Stimulated activated CD8-positive, alpha-beta memory T cell treated with anti-CD3 and anti-CD28 coated beads, Interleukin-15, amount 100 ng/mL, for 24 hours (primary cell): ENCODE measurements at regions not wholly inside any gene's neighbourhood (a gene's known extent, or its start where the extent isn't known, plus 50 kb on each side); places are given as distances from the start of the nearest gene placed in this dataset.
"Not testable (repeated sequence)": the region's sequence is repeated elsewhere in the genome, so short reads cannot be mapped to it uniquely, and the experiment has no call there.

Experiments used
- DNase-seq: peaks from one replicate; pipeline ENCODE4 v3.0.0-alpha.2; 2020; ENCODE audit warnings: low read depth

GRCh38 chr17:14547556-14547955 is 246.7 kb downstream of the HS3ST3B1 start:
- no peak for DNase-seq

DNA sequence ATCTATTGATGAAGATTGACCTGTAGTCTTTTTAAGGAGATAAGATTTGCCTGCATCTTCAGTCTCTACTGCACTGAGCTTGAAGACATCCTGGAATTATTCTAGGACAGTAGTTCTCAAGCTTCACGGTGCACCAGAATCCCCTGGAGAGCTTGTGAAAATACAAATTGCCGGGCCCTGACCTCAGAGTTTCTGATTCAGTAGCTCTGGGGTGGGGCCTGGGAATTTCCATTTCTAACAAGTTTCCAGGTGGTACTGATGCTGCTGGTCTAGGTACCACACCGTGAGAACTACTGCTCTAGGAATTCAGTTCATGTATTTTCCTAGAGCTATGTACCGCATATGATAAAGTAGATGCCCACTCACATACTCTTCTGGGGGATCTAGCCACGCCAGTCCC is 246.1 kb downstream of the HS3ST3B1 start:
- no peak for DNase-seq

- no peak for DNase-seq
These were observed 244.4 kb downstream of the HS3ST3B1 start for GRCh38 chr17:14545156-14545906.

DNA sequence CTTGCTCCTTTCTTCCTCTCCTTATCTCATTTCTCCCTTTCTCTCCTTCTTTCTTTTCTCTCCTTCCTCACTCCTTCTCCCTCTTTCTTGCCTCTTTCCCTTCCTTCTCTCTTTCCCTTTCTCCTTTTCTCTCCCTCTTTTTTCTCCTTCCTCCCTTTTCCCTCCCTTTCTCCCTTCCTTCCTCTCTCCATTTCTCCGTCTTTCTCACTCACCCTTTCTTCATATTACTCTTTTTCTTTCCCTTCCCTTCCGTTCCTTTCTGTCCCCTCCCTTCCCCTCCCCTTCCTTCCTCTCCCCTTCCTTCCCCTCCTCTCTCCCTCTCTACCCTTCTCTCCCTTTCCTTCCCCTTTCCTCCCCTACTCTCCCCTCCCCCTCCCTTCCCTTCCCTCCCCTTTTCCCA is 240.8 kb downstream of the HS3ST3B1 start:
- no peak for DNase-seq

DNA sequence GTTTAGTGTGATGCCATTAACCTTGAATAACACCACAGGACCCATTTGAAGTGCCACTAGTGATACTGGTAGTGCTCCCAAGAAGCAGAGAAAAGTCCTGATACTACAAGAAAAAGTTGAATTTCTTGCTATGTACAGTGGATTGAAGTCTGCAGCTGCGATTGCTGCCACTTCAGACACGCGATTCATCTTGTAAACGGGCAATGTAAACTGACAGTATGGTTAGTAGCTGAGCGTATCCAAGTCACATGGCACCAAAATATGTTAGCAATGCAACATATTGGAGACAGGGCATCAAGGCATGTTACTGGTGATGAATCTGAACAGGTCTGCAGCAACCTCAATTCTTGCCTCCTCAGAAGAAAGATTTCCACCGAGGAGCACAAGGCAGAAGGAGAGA is 238.9 kb downstream of the HS3ST3B1 start:
- no peak for DNase-seq

- not testable (repeated sequence) for DNase-seq
These were observed 231.4 kb downstream of the HS3ST3B1 start for GRCh38 chr17:14532242-14532641.

DNA sequence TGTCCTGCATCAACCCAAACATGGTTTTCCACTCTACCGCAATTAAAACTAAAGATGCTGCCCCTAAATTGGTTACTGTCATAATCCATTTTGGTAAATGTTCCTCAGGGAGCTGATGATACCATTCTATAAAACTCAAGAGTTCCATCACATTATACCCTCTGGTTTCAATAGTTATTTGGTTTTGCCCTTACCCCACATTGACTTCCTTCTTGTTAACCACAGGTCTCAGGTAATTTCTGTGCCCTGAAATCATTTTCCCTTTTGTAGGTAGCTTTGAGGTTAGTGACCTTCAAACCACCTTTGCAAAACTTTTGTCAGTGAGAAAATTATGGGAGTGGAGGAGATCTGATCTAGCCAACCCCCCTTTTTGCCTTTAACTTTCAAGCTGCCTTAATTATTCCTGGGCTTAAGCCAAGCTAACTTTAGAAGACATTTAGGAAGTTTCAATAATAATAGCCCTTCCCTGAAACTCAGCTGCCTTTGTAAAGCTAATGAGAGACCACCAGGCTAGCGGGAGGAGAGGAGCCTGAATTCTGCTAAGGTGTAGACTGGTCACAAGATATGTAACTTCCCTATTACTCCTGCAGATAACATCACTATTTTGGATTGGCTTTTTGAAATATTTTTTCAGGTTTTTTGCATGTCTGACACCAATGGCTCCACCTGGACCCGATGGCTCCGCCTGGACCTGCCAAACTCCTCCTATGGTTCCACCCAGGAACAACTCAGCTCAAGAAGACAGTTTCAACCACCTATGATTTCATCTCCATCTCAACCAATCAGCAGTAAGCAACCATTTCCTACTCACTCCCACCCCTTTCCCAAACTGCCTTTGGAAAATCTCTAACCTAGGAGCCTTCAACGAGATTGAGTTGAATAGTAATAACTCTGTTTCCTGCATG is 224.9 kb downstream of the HS3ST3B1 start:
- no peak for DNase-seq

DNA sequence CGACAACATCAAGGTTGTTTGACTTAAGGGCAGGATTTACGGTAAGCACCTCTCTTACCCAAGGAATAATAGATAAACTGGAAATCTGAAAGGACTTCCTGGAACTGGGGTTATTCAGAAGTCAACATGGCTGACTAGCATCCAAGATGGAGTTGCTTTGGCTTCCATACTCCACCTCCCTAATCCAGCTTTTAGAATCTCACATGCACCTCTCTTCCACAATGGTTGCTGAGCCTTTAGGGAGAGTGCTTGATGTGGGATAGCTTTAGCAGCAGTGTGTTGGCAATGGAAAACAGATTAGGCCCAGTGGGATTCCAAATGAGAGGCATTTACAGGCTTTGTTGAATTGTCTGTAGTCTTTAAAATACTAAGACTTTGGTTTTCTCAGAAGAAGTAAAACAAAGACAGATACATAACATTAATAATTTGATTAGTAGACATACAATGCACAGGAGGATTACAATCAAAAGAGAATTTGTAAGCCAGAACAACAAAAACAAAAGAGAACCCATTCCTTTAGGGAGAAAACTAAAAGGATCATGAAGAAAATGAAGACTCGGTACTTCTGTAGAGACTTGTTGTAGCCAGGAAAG is 222.0 kb downstream of the HS3ST3B1 start:
- no peak for DNase-seq

GRCh38 chr17:14518919-14519318 is 218.0 kb downstream of the HS3ST3B1 start:
- DNase-seq: not testable (repeated sequence)

DNA sequence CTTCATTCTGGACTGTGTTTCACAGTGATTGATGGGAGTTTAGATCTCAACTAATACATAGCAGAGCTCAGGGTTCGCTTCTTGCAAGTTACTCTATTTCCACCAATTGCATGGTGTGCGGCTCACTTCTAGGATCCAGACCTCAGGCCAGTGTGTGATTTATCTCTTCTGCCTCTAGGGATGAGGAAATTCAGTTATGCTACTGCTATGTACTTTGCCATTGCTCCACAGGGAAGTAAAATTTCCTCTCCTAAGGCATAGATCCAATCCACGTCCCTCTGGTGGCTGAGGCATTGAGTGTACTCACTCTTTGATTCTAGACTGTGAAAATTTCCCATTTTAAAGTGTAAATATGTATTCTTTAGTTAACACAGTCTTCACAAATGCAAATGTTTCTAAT is 214.1 kb downstream of the HS3ST3B1 start:
- DNase-seq: no peak

GRCh38 chr17:14513835-14514234 is 213.0 kb downstream of the HS3ST3B1 start:
- no peak for DNase-seq

DNA sequence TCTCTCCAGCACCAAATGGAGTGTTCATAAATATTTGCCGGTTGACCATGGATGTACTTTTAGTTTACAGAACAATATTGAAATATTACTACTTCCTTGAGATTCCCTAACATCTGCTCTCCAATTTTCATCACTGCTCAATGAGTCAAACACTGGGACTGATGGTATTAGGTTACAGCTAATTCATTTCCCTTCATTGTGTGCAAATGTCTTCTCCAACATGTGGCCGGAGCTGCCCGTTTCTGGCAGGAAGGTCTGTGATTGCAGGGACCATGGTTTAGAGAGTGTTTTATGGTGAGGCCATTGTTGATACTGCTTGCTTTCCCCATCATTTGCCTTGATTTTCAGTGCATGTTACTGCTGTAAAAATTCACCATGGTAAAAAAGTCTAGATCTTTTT is 209.3 kb downstream of the HS3ST3B1 start:
- no peak for DNase-seq

DNA sequence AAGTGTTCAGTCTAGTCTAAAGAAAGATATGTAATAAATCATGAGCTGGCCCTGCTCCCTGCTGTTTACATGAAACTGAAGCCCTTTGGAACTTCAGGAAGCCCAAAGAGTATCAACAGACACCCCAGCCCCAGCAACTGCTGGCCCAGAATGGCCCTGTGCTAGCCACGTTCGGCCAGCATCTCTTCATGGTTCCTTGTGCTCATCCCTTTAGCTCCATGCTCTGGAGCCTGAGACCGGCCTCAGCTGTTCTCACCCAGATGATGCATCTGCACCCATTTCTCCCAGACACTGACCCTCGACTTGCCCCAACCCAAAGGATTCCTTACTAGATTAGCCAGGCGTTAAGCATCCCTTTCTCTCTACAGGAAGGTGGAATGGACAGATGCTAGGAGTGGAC is 207.3 kb downstream of the HS3ST3B1 start:
- DNase-seq: no peak

GRCh38 chr17:14506364-14506763 is 205.5 kb downstream of the HS3ST3B1 start:
- DNase-seq: no peak

DNA sequence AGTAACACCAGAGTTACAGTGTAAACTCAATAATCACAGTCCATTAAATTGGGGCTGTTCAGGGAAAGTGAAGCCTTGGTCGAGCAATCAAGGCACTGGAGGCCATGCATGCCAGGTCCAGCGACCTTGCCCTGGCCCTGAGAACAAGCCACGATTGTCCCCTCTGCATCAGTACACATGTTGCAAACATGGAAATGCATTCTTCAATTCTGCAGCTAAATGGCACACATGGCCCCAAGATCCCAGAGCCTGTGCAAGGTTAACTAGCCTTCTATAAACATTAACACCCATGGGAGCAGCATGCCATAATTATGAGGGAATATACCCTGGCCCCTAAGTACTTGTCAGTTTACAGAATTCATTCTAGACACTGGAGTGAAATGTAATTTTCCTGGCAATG is 204.7 kb downstream of the HS3ST3B1 start:
- no peak for DNase-seq

- DNase-seq: no peak
These were observed 199.1 kb downstream of the HS3ST3B1 start for GRCh38 chr17:14499976-14500375.

DNA sequence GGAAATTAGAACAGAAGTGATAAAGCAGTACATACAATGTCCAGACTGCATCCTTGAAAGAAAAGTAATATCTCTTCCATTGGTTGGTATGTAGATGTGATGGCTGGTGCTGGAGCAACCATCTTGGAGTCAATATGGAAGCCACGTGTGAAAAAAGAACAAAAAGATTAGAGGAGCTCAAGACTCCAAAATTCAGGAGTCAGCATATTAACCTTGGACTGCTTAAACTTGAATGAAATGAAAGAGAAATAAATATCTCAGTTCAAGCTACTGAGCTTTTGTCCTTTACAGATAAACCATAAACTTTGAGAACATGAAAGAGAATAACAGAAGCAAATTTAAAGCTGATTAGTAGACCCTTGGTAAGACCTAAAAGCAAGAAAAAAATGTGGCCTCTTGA is 197.9 kb downstream of the HS3ST3B1 start:
- no peak for DNase-seq

DNA sequence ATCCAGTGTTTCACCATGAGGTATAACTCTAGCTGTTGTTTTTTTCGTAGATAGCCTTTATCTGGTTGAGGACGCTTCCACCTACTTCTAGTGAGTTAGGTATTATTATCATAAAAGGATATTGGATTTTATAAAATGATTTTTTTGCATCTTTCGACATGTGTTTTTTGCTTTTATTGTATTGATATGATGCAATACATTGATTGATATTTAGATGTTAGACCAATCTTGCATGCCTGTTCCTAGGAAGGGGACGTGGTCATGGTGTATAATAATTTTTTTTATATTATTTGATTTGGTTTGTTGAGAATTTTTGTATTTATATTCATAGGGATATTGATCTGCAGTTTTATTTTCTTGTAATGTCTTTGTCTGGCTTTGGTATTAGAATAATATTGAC is 193.3 kb downstream of the HS3ST3B1 start:
- no peak for DNase-seq

DNA sequence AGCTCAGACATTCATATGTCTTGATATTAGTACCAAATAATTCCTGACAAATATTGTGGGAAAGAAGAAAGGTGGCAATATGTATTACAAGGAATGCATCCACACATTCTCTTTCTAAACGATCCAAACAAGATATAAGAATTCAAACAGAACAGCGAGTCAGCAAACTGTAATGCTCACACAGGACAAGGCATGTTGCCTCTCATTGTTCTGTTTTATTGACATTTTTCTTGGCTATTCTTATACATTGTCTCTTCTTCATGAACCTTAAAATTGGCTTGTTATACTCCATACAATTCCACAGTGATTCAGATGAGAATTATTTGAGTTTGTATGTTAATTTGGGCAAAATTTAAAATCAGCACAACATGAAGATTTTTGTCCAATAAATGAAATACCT is 189.1 kb downstream of the HS3ST3B1 start:
- no peak for DNase-seq

DNA sequence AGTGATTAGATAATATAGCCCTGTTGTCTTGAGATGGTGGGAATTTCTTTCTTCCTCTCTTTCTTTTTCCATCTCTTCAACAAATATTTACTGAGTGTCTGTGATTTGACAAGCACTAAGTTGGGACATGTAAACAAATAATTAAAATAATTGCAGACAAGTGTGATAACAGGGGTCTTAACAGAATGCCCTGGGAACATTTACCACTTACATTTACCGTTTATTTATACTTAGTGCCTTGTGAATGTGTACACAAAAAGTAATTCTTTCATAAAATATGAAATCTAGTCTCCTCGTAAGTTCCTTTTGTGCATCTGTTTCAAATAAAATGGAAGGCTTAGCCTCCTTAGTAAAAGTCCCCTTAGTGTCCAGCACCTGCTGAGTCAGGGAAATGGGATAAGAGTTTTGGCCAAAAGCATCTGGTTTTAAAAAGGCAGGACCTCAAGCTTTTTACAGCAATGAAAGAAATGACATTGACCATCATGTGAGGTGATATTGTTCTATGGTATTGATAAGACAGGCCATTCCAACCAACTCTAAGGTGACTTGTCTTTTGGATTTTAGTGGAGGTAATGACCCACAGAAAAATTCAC is 188.2 kb downstream of the HS3ST3B1 start:
- no peak for DNase-seq

DNA sequence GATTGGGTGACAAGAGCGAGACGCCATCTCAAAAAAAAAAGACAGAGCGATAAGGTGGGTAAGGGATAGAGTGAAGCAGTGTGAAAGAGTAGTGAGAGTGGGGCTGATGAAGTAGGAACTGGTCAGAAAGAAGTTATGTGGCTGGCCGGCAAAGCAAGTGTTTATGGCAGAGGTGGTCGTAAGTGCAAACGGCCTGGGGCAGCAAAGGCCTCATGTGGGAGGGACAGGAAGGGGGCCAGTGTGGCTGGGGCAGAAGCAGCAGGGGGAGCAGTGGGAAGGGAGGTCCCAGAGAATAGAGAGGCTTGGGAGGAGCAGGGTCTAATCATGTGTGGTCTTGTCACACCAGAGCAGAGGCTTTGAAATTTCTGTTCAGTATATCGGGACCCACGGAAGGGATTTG is 186.2 kb downstream of the HS3ST3B1 start:
- DNase-seq: no peak

GRCh38 chr17:14482715-14483114 is 181.8 kb downstream of the HS3ST3B1 start:
- DNase-seq: no peak

GRCh38 chr17:14481664-14482063 is 180.8 kb downstream of the HS3ST3B1 start:
- DNase-seq: no peak
